ENCODE measurements at regions not wholly inside any gene's neighbourhood (a gene's known extent, or its start where the extent isn't known, plus 50 kb on each side); places are given as distances from the start of the nearest gene placed in this dataset.

GRCh38 chr9:82474235-82474634 lies 485.7 kb downstream of the SPATA31D1 start (continued):
- TF ChIP-seq GTF2A2 (tag; IDR thresholded peaks at IDR 0.05) (no peak), KAT8 (IDR thresholded peaks at IDR 0.05; ENCODE audit: low read depth) (no peak), TSC22D4 (tag; IDR thresholded peaks at IDR 0.05) (no peak), NEUROD1 (IDR thresholded peaks at IDR 0.05; ENCODE audit: borderline replicate concordance, low read depth, low read length, partially characterized antibody) (no peak), RBBP5 (IDR thresholded peaks at IDR 0.05; ENCODE audit: borderline replicate concordance, insufficient read depth, low read length, poor library complexity, severe bottlenecking) (no peak), DEAF1 (CRISPR knock-in tag; IDR thresholded peaks at IDR 0.05) (no peak), ZNF3 (CRISPR knock-in tag; IDR thresholded peaks at IDR 0.05) (no peak)

- Histone ChIP-seq H2AFZ (ENCODE audit: low read depth, low read length) (no peak overlapping the region), H3K4me2 (ENCODE audit: insufficient read depth, low read length) (no peak overlapping the region), H4K20me1 (replicated peaks; ENCODE audit: control insufficient read depth, insufficient read depth, low read length) (no peaks in the 10 kb centered on the region), H3K79me2 (ENCODE audit: control insufficient read depth, insufficient read depth, low read length) (no peaks in the 10 kb centered on the region), H3K9ac (ENCODE audit: insufficient read depth in 1 of 2, low read depth in 2 of 2, low read length in 2 of 2) (no peak overlapping the region), H3K4me1 (replicated peaks in 1 of 2; ENCODE audit: control insufficient read depth in 2 of 2, insufficient read depth in 2 of 2, low read length in 2 of 2) (no peaks in the 10 kb centered on the region), H3K27me3 (ENCODE audit: control insufficient read depth in 2 of 2, insufficient read depth in 2 of 2, low read length in 2 of 2) (no peaks in the 10 kb centered on the region), H3K36me3 (ENCODE audit: control insufficient read depth, insufficient read depth, low read length) (no peaks in the 10 kb centered on the region), H3K27ac (ENCODE audit: extremely low read depth, low read depth, low read length) (no peak overlapping the region), H3K4me3 (no peak overlapping the region), H3K9me1 (ENCODE audit: control insufficient read depth, insufficient read depth, low read length) (no peaks in the 10 kb centered on the region), H3K9me3 (replicated peaks; ENCODE audit: control insufficient read depth, insufficient read depth, low read depth, low read length) (no peaks in the 10 kb centered on the region)
- FAIRE-seq, result no peak
- in situ Hi-C loops (cut with MboI), result no loop called here
- no peak for DNase-seq (ENCODE audit: extremely low read depth in 1 of 4, low spot score in 3 of 4)
- ATAC-seq, result no peak
- no TSS peak for BruUV-seq (replicated peaks)
- intact Hi-C loops (cut with micrococcal nuclease), result no loop called here
- ChIA-PET POLR2A (interaction anchor here (0.6 kb wide), 1 partner anchor 14 kb away, joined by 3 read pairs; no protein-coding TSS in a partner anchor), CTCF (ENCODE audit: low intra/inter-chr PET ratio) (no interaction called here)
- WGBS (ENCODE audit: insufficient coverage, low coverage, missing lambda C conversion rate), result 0% methylated on average over 3 of the region's 4 CpGs
- TF ChIP-seq RBM22 (IDR thresholded peaks at IDR 0.05; ENCODE audit: low read depth, low read length, poor library complexity, severe bottlenecking) (no peak), ZNF347 (CRISPR knock-in tag; IDR thresholded peaks at IDR 0.05; ENCODE audit: low read depth) (no peak), ZNF280A (IDR thresholded peaks at IDR 0.05; ENCODE audit: low read depth, partially characterized antibody) (no peak), RBFOX2 (IDR thresholded peaks at IDR 0.05; ENCODE audit: low read depth, low read length) (no peak), NELFE (IDR thresholded peaks at IDR 0.05; ENCODE audit: insufficient read depth, insufficient read length) (no peak), ADNP (tag; IDR thresholded peaks at IDR 0.05) (no peak), MCM2 (IDR thresholded peaks at IDR 0.05; ENCODE audit: low read depth) (no peak), EP400 (IDR thresholded peaks at IDR 0.05) (no peak), POLR2B (IDR thresholded peaks at IDR 0.05; ENCODE audit: low read depth, partially characterized antibody) (no peak), TEAD2 (tag; IDR thresholded peaks at IDR 0.05) (no peak)
- TF ChIP-seq, protein P1, sequence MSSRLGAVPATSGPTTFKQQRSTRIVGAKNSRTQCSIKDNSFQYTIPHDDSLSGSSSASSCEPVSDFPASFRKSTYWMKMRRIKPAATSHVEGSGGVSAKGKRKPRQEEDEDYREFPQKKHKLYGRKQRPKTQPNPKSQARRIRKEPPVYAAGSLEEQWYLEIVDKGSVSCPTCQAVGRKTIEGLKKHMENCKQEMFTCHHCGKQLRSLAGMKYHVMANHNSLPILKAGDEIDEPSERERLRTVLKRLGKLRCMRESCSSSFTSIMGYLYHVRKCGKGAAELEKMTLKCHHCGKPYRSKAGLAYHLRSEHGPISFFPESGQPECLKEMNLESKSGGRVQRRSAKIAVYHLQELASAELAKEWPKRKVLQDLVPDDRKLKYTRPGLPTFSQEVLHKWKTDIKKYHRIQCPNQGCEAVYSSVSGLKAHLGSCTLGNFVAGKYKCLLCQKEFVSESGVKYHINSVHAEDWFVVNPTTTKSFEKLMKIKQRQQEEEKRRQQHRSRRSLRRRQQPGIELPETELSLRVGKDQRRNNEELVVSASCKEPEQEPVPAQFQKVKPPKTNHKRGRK (tag; IDR thresholded peaks at IDR 0.05), result no peak
Measured at GRCh38 chr9:82475584-82476301, 487.2 kb downstream of the SPATA31D1 start.

Data from K562 (cell line).